B cell (primary cell): ENCODE measurements at regions not wholly inside any gene's neighbourhood (a gene's known extent, or its start where the extent isn't known, plus 50 kb on each side); places are given as distances from the start of the nearest gene placed in this dataset.

ENCODE experiments used
- ATAC-seq: fragments of 200-7000 bp; cut with Tn5 transposase; one replicate; pipeline ENCODE4 v1.10.0; 2021; ENCODE audit warnings: low read depth, mild to moderate bottlenecking, moderate number of reproducible peaks, moderate library complexity
- CTCF ChIA-PET: fragments of 350-600 bp; sonication (Branson Sonifier 250); formaldehyde crosslinking; loops from one replicate; lab custom pipeline; 2021; ENCODE audit warnings: antibody characterized with exemption, inconsistent platforms; lab: Charles Lee
- POLR2A ChIA-PET: fragments of 350-600 bp; sonication (Branson Sonifier 250); formaldehyde crosslinking; loops from one replicate; lab custom pipeline; 2021; ENCODE audit warnings: antibody characterized with exemption; lab: Charles Lee
- DNase-seq: peaks from one replicate; pipeline ENCODE4 v3.0.0; 2013
- H2AFZ ChIP-seq: 2 replicates; pipeline ENCODE4 v1.6.1; 2012; ENCODE audit warnings: mild to moderate bottlenecking, low read depth, low read length; ENCODE audit not compliant: insufficient read depth, poor library complexity, severe bottlenecking
- H3K27ac ChIP-seq, 2 donors: 1 replicate in 1 of 2; 2 replicates in 1 of 2; pipeline ENCODE4 v1.5.1; 2012 to 2013; ENCODE audit warnings: low read length in 2 of 2, mild to moderate bottlenecking in 2 of 2, moderate library complexity in 1 of 2
- H3K27me3 ChIP-seq, 4 experiments: fragments of 200-600 bp in 1 of 4; sonication (generic) in 1 of 4; replicated peaks in 1 of 4; 1 replicate in 2 of 4; 2 replicates in 2 of 4; pipeline versions ENCODE4 v1.6.1 to v1.7.0; 2013 to 2016; ENCODE audit warnings: low read length in 3 of 4, mild to moderate bottlenecking in 2 of 4, mixed read lengths in 1 of 4, moderate library complexity in 1 of 4; ENCODE audit not compliant: insufficient read depth in 4 of 4, control insufficient read depth in 3 of 4; ENCODE audit errors: control extremely low read depth in 1 of 4
- H3K36me3 ChIP-seq, 2 experiments: replicated peaks in 1 of 2; 1 replicate in 1 of 2; 2 replicates in 1 of 2; pipeline versions ENCODE4 v1.6.1 to v1.7.1; 2013; ENCODE audit warnings: low read length in 1 of 2; ENCODE audit not compliant: insufficient read depth in 2 of 2, control insufficient read depth in 1 of 2; ENCODE audit errors: control extremely low read depth in 1 of 2, extremely low read depth in 1 of 2
- H3K4me1 ChIP-seq, 2 donors: fragments of 200-600 bp in 1 of 2; sonication (generic) in 1 of 2; 1 replicate in 1 of 2; 2 replicates in 1 of 2; pipeline versions ENCODE4 v1.5.1 to v1.6.1; 2013 to 2017; ENCODE audit warnings: low read length in 2 of 2; ENCODE audit not compliant: control insufficient read depth in 2 of 2, insufficient read depth in 2 of 2
- H3K4me2 ChIP-seq: replicated peaks from 2 replicates; pipeline ENCODE3; 2012; ENCODE audit warnings: mild to moderate bottlenecking, low read depth, low read length; ENCODE audit not compliant: poor library complexity, severe bottlenecking
- H3K4me3 ChIP-seq, 5 experiments: fragments of 200-600 bp in 1 of 5; sonication (generic) in 1 of 5; 1 replicate in 3 of 5; 2 replicates in 2 of 5; pipeline versions ENCODE4 v1.5.1 to v1.7.0; 2011 to 2016; ENCODE audit warnings: low read length in 4 of 5, mild to moderate bottlenecking in 4 of 5, low read depth in 2 of 5, control low read depth in 1 of 5, moderate library complexity in 1 of 5; ENCODE audit not compliant: insufficient read depth in 1 of 5; ENCODE audit errors: control extremely low read depth in 1 of 5, extremely low read depth in 1 of 5
- H3K79me2 ChIP-seq: fragments of 200-600 bp; sonication (generic); one replicate; pipeline ENCODE4 v1.6.0; 2016; ENCODE audit warnings: low read length; ENCODE audit not compliant: control insufficient read depth, insufficient read depth
- H3K9ac ChIP-seq: fragments of 200-600 bp; sonication (generic); 2 replicates; pipeline ENCODE4 v1.6.1; 2017; ENCODE audit warnings: mild to moderate bottlenecking, low read length, moderate library complexity
- H3K9me3 ChIP-seq, 3 donors: one replicate each; pipeline versions ENCODE4 v1.6.1 to v1.7.1; 2013; ENCODE audit warnings: low read length in 2 of 3; ENCODE audit not compliant: control insufficient read depth in 2 of 3, insufficient read depth in 1 of 3; ENCODE audit errors: control extremely low read depth in 1 of 3
- H4K20me1 ChIP-seq: 2 replicates; pipeline ENCODE4 v1.6.0; 2012; ENCODE audit warnings: mild to moderate bottlenecking, low read length; ENCODE audit not compliant: insufficient read depth, control insufficient read depth, poor library complexity, severe bottlenecking
- H3K27ac Mint-ChIP-seq: one replicate; pipeline ENCODE4 v1.8.0; 2021; ENCODE audit warnings: mixed read lengths
- H3K27me3 Mint-ChIP-seq: one replicate; pipeline ENCODE4 v1.8.0; 2021; ENCODE audit warnings: mixed read lengths
- H3K4me1 Mint-ChIP-seq: one replicate; pipeline ENCODE4 v1.8.0; 2021; ENCODE audit warnings: mixed read lengths
- H3K4me3 Mint-ChIP-seq: one replicate; pipeline ENCODE4 v1.8.0; 2021; ENCODE audit warnings: mixed read lengths
- H3K9me3 Mint-ChIP-seq: one replicate; pipeline ENCODE4 v1.8.0; 2022; ENCODE audit warnings: mixed read lengths; ENCODE audit not compliant: insufficient read depth
- CTCF ChIP-seq: fragments of 200-600 bp; IDR thresholded peaks from one replicate; pipeline ENCODE4 v1.8.0; 2022; ENCODE audit warnings: antibody characterized with exemption, mild to moderate bottlenecking
- EZH2 ChIP-seq: IDR thresholded peaks from 2 replicates; pipeline ENCODE4 v1.6.1; 2012; ENCODE audit warnings: borderline replicate concordance, low read depth, mild to moderate bottlenecking, moderate library complexity, low read length; ENCODE audit not compliant: insufficient read depth, poor library complexity, severe bottlenecking
- WGBS: methylation state at CpG from one replicate; pipeline ENCODE4 v1.1.5; 2013; ENCODE audit warnings: missing lambda C conversion rate; ENCODE audit not compliant: insufficient coverage; 5-methylcytosine and 5-hydroxymethylcytosine counted together
- intact Hi-C: fragments of 100-400 bp; cut with micrococcal nuclease; formaldehyde crosslinking; loops from one replicate; pipeline ENCODE4 v1.10.0; 2022

- intact Hi-C loops: no loop called here
Observed at GRCh38 chr6:44627883-44628271, 240.4 kb downstream of the CDC5L start.

DNA sequence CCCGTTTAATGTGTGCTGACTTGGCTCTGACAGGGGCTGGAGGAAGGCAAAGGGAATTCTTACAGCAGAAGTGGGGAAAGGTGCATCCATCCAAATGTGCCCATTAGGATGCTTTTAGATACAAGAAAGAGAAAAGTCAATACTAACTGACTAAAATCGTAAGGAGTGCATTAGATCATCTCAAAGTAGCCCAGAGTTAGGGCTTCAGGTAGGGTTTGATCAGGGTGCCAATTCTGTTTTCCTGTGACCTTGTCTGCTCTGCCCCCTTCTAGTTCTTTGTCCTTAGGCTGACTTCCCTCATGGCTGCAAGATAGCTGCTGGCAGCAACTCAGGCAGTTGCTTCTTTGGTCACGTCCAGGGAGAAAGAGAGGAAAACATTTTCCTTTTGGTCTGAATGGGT, 240.8 kb downstream of the CDC5L start:
- Mint-ChIP-seq H3K27me3 (peaks cover 30% of the 10 kb centered on the region), H3K27ac (no peak overlapping the region), H3K4me1 (peaks cover 10% of the 10 kb centered on the region), H3K9me3 (no peaks in the 10 kb centered on the region), H3K4me3 (no peak overlapping the region)
- no peak for TF ChIP-seq EZH2
- TF ChIP-seq CTCF: no peak
- H3K27ac ChIP-seq: no peak overlapping the region
- H4K20me1 ChIP-seq: no peaks in the 10 kb centered on the region
- H3K79me2 ChIP-seq: no peaks in the 10 kb centered on the region
- no peak overlapping the region for H3K4me3 ChIP-seq
- WGBS: 72% methylated on average over 3 of the region's 3 CpGs
- ChIA-PET CTCF (interaction anchor here (3.6 kb wide), 1 partner anchor 1294 kb away, joined by 17 read pairs; no protein-coding TSS in a partner anchor), POLR2A (no interaction called here)
- DNase-seq (no peak), ATAC-seq (no peak)
- H3K4me2 ChIP-seq: no peak overlapping the region
- no peak overlapping the region for H2AFZ ChIP-seq
- H3K36me3 ChIP-seq: no peaks in the 10 kb centered on the region
- intact Hi-C loops: no loop called here
- H3K9me3 ChIP-seq: no peaks in the 10 kb centered on the region
- H3K4me1 ChIP-seq: peaks cover 0 to 8% of the 10 kb centered on the region in 2 donors
- H3K27me3 ChIP-seq: peaks cover 0 to 3% (median 0%) of the 10 kb centered on the region in 4 experiments
- no peak overlapping the region for H3K9ac ChIP-seq

More at GRCh38 chr6:44627883-44628271, 240.4 kb downstream of the CDC5L start:
- Histone ChIP-seq H3K4me2 (no peak overlapping the region), H3K27me3 (peaks cover 0 to 3% (median 0%) of the 10 kb centered on the region in 4 experiments), H3K79me2 (no peaks in the 10 kb centered on the region), H3K4me3 (no peak overlapping the region), H3K36me3 (no peaks in the 10 kb centered on the region), H3K9ac (no peak overlapping the region), H2AFZ (no peak overlapping the region), H3K9me3 (no peaks in the 10 kb centered on the region), H4K20me1 (no peaks in the 10 kb centered on the region), H3K4me1 (peaks cover 3 to 9% of the 10 kb centered on the region in 2 donors), H3K27ac (no peak overlapping the region)
- Mint-ChIP-seq H3K27ac (no peak overlapping the region), H3K4me1 (peaks cover 13% of the 10 kb centered on the region), H3K4me3 (no peak overlapping the region), H3K27me3 (peaks cover 26% of the 10 kb centered on the region), H3K9me3 (no peaks in the 10 kb centered on the region)
- TF ChIP-seq CTCF (no peak), EZH2 (no peak)
- ChIA-PET CTCF (interaction anchor here (3.6 kb wide), 1 partner anchor 1294 kb away, joined by 17 read pairs; no protein-coding TSS in a partner anchor), POLR2A (no interaction called here)
- DNase-seq: no peak
- 60% methylated on average over 1 of the region's 7 CpGs for WGBS
- no peak for ATAC-seq
